Hematopoietic multipotent progenitor cell treated with erythropoietin and hydrocortisone succinate and interleukin-3 and kit ligand, for 6 days (in vitro differentiated cells): ENCODE measurements at regions not wholly inside any gene's neighbourhood (a gene's known extent, or its start where the extent isn't known, plus 50 kb on each side); places are given as distances from the start of the nearest gene placed in this dataset.

ENCODE experiments used
- DNase-seq: peaks from one replicate; pipeline ENCODE4 v3.0.0-alpha.2; 2015

- DNase-seq: no peak
Measured at GRCh38 chr4:162457071-162457865, 293.5 kb upstream of the FSTL5 start.

DNA sequence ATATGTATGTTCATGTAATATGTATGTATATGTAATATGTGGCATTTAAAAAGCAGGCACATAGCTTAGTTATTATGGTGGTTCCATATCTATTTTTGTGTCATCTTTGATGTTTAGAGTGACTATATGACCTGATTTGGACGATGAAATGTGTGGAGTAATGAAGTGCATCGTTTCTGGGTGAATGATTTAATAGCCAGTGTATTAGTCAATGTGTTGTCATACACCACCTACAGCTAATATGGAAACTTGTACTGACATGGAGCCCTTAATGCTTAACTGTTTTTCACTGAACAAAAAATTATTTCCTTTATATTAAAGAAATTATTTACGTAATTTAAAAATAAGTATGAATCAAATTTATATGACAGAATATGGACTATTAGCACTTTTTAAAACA lies 292.3 kb upstream of the FSTL5 start:
- no peak for DNase-seq

DNA sequence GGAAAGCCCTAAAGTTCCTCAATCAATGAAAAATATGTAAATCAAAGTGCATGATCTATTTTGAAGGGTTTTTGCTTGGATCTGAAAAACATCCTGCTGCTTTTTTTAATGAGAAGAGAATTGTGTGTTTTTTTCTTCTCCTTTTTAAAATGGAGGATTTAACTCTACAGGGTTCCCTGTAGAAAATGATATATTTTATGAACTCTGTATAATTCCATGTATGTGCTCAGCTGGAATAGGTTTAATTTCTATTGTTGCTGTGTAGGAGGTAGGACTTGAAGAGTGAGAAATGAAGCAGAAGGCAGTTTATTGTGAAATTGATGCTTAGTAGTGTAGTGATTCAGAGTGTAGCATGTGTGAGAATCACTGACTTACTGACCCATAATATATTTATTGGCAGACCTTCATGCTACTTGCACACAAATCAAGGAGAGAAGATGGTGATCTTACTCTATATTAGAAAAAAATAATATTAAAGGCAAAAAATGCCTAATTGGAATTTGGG lies 286.8 kb upstream of the FSTL5 start:
- DNase-seq: no peak

GRCh38 chr4:162443510-162443909 lies 279.7 kb upstream of the FSTL5 start:
- DNase-seq: no peak

GRCh38 chr4:162442128-162442527 lies 278.3 kb upstream of the FSTL5 start:
- no peak for DNase-seq

DNA sequence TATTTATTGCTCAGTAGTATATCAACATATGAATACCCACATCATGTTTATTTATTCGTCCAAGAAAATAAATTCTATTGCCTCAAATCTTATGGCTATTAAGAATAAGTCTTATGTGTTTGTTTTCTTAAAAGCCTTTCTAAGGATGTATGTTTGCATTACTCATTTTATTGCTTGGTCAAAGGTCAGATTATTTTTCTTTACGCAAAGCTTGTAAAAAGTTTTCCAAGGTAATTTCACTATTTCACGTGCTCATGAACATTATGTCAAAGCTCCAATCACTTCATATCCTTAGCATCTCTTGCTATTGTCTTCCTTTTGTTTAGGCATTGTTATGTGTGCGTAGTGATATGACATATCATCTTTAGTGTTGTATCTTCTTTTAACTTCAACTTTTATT lies 258.5 kb upstream of the FSTL5 start:
- no peak for DNase-seq

DNA sequence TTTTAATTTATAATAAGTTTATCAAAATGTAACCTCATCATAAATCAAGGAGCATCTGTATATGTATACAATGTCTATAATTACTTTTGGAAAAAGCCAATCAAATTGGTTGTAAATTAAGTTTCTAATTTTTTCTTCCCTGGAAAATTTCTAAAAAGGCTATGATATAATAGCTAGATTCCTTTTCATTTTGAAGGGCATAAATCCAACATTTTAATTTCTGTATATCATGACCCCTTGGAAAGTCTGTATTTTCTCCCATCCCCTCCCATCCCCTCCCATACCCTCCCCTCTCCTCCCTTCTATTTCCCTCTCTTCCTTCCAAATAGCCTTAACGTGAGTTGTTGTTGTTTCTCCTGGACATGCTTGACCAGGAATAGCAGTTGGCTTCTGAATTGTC lies 247.1 kb upstream of the FSTL5 start:
- DNase-seq: no peak

DNA sequence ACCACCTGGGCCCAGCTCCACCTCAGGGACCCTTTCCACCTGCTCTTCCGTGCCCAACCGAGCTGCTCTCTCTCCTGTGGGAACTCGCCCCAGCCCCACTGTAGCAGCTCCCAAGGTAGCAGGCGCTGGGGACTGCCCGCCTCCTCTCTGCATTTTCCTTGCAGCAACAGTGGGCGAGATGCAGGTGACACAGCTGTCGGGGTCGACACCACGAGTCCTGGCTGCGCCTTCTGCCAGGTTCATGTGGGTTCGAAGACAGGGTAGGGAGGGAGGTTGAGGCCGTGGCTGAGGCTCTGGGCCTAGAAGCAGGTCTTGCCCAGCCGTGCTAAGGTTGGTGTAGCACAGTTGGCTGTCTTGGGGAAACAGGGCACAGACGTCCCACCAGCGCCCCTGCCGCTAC lies 245.2 kb upstream of the FSTL5 start:
- DNase-seq: no peak

- no peak for DNase-seq
Measured at GRCh38 chr4:162408309-162408708, 244.5 kb upstream of the FSTL5 start.

DNA sequence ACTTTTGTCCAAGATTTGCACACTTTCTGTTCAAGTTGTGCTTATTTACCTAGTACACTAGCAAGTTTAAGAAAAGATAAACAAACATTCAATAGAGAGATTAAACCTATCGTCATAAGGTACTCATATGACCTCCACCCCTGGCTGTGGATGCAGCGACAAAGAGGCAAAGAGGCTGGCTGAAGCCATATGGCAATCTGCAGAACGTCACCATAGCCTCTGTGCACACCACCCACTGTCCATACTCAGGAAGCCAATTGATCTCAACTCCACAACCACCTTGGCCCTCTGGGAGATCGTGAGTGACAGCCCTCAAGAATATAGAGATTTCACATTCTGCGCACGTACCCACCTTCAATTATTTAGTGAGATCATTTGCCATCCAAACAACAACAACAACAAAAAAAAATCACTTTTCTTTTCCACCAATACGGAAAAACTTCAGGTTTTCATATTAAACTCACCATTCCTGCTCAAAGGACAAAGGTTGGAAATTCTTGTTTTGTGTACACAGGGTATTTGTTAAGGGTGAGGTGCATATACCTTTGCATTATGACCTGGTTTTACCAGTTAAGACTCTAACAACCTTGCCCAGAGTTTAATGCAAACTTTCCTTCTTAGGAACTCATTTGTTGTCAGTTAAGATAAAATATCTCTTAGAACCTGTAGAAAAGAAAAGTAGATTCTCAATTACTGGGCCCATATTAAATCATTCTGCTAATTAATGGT lies 243.0 kb upstream of the FSTL5 start:
- DNase-seq: no peak

DNA sequence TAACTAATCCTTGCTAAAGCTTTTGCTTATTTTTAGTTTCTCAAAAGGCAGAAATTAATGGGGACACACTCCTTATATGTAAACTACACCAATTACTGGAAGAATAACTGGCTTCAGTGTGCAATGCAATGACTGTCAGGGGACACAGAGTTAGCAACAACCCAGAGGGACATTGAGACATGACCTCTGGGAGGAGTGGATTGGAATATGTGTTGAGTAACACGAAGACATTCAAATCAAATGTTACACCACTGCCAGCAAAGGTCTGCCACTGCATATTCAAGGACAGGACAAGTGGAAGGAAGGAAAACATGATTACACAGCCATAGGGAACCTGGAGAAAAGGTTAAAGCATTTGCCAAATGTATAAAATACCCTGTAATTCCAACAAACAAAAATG lies 240.1 kb upstream of the FSTL5 start:
- no peak for DNase-seq

GRCh38 chr4:162403419-162403818 lies 239.6 kb upstream of the FSTL5 start:
- DNase-seq: no peak

- DNase-seq: peak; percentile 36
Measured at GRCh38 chr4:162401021-162401420, 237.2 kb upstream of the FSTL5 start.

- DNase-seq: no peak
Measured at GRCh38 chr4:162392946-162393345, 229.1 kb upstream of the FSTL5 start.

DNA sequence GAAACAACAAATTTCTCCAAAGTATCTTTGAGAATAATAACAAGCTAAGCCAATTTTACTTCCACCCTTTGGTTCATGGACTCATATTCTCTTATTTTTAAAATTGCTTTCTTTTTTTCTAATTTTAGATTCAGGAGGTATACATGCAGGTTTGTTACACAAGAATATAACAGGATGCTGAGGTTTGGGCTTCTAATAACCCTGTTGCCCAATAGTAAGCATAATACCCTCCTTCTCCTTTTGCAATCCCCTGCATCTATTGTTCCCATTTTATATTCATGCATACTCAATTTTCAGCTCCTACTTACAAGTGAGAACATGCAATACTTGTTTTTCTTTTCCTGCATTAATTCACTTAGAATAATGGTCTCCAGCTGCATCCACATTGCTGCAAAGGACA lies 202.3 kb upstream of the FSTL5 start:
- DNase-seq: peak; percentile 51

GRCh38 chr4:162364651-162365050 lies 200.9 kb upstream of the FSTL5 start:
- no peak for DNase-seq

GRCh38 chr4:162360369-162361149 lies 196.8 kb upstream of the FSTL5 start:
- no peak for DNase-seq

- no peak for DNase-seq
Measured at GRCh38 chr4:162356181-162356580, 192.4 kb upstream of the FSTL5 start.

DNA sequence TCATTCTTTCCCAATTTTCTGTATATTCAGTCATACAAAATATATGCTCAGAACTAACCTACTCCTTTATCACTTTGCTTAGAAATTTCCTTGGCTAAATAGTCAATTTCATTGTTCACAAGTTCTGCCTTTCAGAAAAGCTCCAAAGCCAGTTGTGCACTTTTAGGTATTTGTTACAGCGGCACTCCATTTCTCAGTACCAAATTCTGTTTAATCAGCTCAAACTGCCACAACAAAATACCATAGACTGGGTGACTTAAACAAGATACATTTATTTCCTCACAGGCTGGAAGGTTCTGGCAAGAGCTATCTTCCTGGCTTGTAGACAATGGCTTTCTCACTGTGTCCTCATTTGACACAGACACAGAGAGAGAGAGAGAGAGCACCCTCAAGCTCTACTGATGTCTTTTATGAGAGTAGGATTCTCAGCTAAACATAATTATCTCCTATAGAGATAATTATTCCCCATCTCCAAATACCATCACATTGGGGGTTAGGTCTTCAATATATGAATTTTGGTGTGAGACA lies 188.8 kb upstream of the FSTL5 start:
- no peak for DNase-seq

- no peak for DNase-seq
Measured at GRCh38 chr4:162350331-162350730, 186.5 kb upstream of the FSTL5 start.

- DNase-seq: no peak
Measured at GRCh38 chr4:162349395-162349794, 185.6 kb upstream of the FSTL5 start.

GRCh38 chr4:162347842-162348213 lies 184.0 kb upstream of the FSTL5 start:
- DNase-seq: peak; percentile 44

- DNase-seq: no peak
Measured at GRCh38 chr4:162347156-162347841, 183.5 kb upstream of the FSTL5 start.
